NCI-H187 treated with DMSO at 0.1 percent for 48 hours (cell line): ENCODE measurements at regions not wholly inside any gene's neighbourhood (a gene's known extent, or its start where the extent isn't known, plus 50 kb on each side); places are given as distances from the start of the nearest gene placed in this dataset.
"Not testable (repeated sequence)": the region's sequence is repeated elsewhere in the genome, so short reads cannot be mapped to it uniquely, and the experiment has no call there.

Experiments
- DNase-seq: peaks from one replicate; lab custom pipeline; 2025; lab: John Stamatoyannopoulos, UW

GRCh38 chr3:23706111-23706510, 99.6 kb upstream of the UBE2E1 start:
- no peak for DNase-seq

- DNase-seq, result no peak
These were observed 95.8 kb upstream of the UBE2E1 start for GRCh38 chr3:23709987-23710386.

GRCh38 chr3:23710555-23710954, 95.2 kb upstream of the UBE2E1 start:
- DNase-seq, result no peak

- no peak for DNase-seq
These were observed 93.8 kb upstream of the UBE2E1 start for GRCh38 chr3:23711916-23712494.

GRCh38 chr3:23712656-23713559, 92.8 kb upstream of the UBE2E1 start:
- no peak for DNase-seq

- DNase-seq, result no peak
These were observed 92.1 kb upstream of the UBE2E1 start for GRCh38 chr3:23713641-23714040.

GRCh38 chr3:23720059-23720458, 85.7 kb upstream of the UBE2E1 start:
- DNase-seq, result no peak

- DNase-seq, result no peak
These were observed 84.9 kb upstream of the UBE2E1 start for GRCh38 chr3:23720885-23721284.

- no peak for DNase-seq
These were observed 82.6 kb upstream of the UBE2E1 start for GRCh38 chr3:23723141-23723540.

GRCh38 chr3:23723930-23724329, 81.8 kb upstream of the UBE2E1 start:
- no peak for DNase-seq

- DNase-seq, result no peak
These were observed 78.8 kb upstream of the UBE2E1 start for GRCh38 chr3:23726811-23727548.

GRCh38 chr3:23728601-23729117, 77.1 kb upstream of the UBE2E1 start:
- no peak for DNase-seq

GRCh38 chr3:23729362-23729761, 76.4 kb upstream of the UBE2E1 start:
- DNase-seq, result not testable (repeated sequence)

GRCh38 chr3:23734481-23734880, 71.3 kb upstream of the UBE2E1 start:
- no peak for DNase-seq

GRCh38 chr3:23735062-23735461, 70.7 kb upstream of the UBE2E1 start:
- no peak for DNase-seq

- no peak for DNase-seq
These were observed 70.0 kb upstream of the UBE2E1 start for GRCh38 chr3:23735535-23736326.

- DNase-seq, result no peak
These were observed 66.8 kb upstream of the UBE2E1 start for GRCh38 chr3:23738944-23739343.

- DNase-seq, result no peak
These were observed 66.2 kb upstream of the UBE2E1 start for GRCh38 chr3:23739536-23739935.

- no peak for DNase-seq
These were observed 65.2 kb upstream of the UBE2E1 start for GRCh38 chr3:23740517-23740965.

GRCh38 chr3:23741036-23741706, 64.6 kb upstream of the UBE2E1 start:
- no peak for DNase-seq

- DNase-seq, result no peak
These were observed 62.5 kb upstream of the UBE2E1 start for GRCh38 chr3:23743141-23743784.
